GM12865 (cell line): ENCODE measurements at regions not wholly inside any gene's neighbourhood (a gene's known extent, or its start where the extent isn't known, plus 50 kb on each side); places are given as distances from the start of the nearest gene placed in this dataset.

Experiments used
- DNase-seq: peaks from one replicate; pipeline ENCODE4 v3.0.0; 2010; ENCODE audit warnings: low read depth
- H3K4me3 ChIP-seq: 2 replicates; pipeline ENCODE4 v1.5.1; 2011; ENCODE audit warnings: mild to moderate bottlenecking, low read depth, low read length, control low read depth
- CTCF ChIP-seq: IDR thresholded peaks from 2 replicates; pipeline ENCODE4 v1.5.1; 2011; ENCODE audit warnings: low read length, control low read depth, low read depth, inconsistent platforms; ENCODE audit not compliant: insufficient read depth; ENCODE audit errors: missing control alignments

- DNase-seq: no peak
- no peak overlapping the region for H3K4me3 ChIP-seq
- no peak for TF ChIP-seq CTCF
Observed at GRCh38 chr5:84863020-84863419, 478.3 kb upstream of the EDIL3 start.

GRCh38 chr5:84862132-84862531 is 477.5 kb upstream of the EDIL3 start:
- H3K4me3 ChIP-seq: no peak overlapping the region
- TF ChIP-seq CTCF: no peak
- DNase-seq: no peak

- H3K4me3 ChIP-seq: no peak overlapping the region
- no peak for DNase-seq
- no peak for TF ChIP-seq CTCF
Observed at GRCh38 chr5:84861306-84861705, 476.6 kb upstream of the EDIL3 start.

GRCh38 chr5:84859056-84859455 is 474.4 kb upstream of the EDIL3 start:
- TF ChIP-seq CTCF: no peak
- no peak for DNase-seq
- H3K4me3 ChIP-seq: no peak overlapping the region

GRCh38 chr5:84831701-84832100 is 447.0 kb upstream of the EDIL3 start:
- DNase-seq: no peak
- H3K4me3 ChIP-seq: no peak overlapping the region
- TF ChIP-seq CTCF: no peak

GRCh38 chr5:84830265-84830664 is 445.6 kb upstream of the EDIL3 start:
- no peak overlapping the region for H3K4me3 ChIP-seq
- DNase-seq: no peak
- TF ChIP-seq CTCF: no peak

GRCh38 chr5:84825606-84826005 is 440.9 kb upstream of the EDIL3 start:
- no peak overlapping the region for H3K4me3 ChIP-seq
- TF ChIP-seq CTCF: no peak
- no peak for DNase-seq
